Calu3 (cell line): ENCODE measurements at regions not wholly inside any gene's neighbourhood (a gene's known extent, or its start where the extent isn't known, plus 50 kb on each side); places are given as distances from the start of the nearest gene placed in this dataset.

ENCODE experiments used
- BruUV-seq: library from RNA; stranded (reverse); fragments of 400-500 nt; replicated peaks from 2 replicates; lab custom pipeline; 2021; lab: Mats Ljungman, UMichigan
- CTCF ChIA-PET: fragments of 300-600 bp; sonication (Branson Sonifier 250); formaldehyde crosslinking; loops from one replicate; lab custom pipeline; 2022; ENCODE audit warnings: antibody characterized with exemption; lab: Charles Lee
- DNase-seq: peaks from one replicate; pipeline ENCODE4 v3.0.0; 2022
- H3K27ac Mint-ChIP-seq: one replicate; pipeline ENCODE4 v1.8.0; 2022; ENCODE audit warnings: mixed read lengths; ENCODE audit not compliant: unreplicated experiment
- H3K27me3 Mint-ChIP-seq: one replicate; pipeline ENCODE4 v1.8.0; 2022; ENCODE audit warnings: mixed read lengths; ENCODE audit not compliant: unreplicated experiment
- H3K36me3 Mint-ChIP-seq: one replicate; pipeline ENCODE4 v1.8.0; 2022; ENCODE audit warnings: mild to moderate bottlenecking, moderate library complexity, mixed read lengths; ENCODE audit not compliant: insufficient read depth, unreplicated experiment
- H3K4me1 Mint-ChIP-seq: one replicate; pipeline ENCODE4 v1.8.0; 2022; ENCODE audit warnings: mild to moderate bottlenecking, low read depth, mixed read lengths; ENCODE audit not compliant: unreplicated experiment
- H3K4me3 Mint-ChIP-seq: one replicate; pipeline ENCODE4 v1.8.0; 2022; ENCODE audit warnings: mild to moderate bottlenecking, low read depth, moderate library complexity, mixed read lengths; ENCODE audit not compliant: unreplicated experiment
- H3K9me3 Mint-ChIP-seq: one replicate; pipeline ENCODE4 v1.8.0; 2022; ENCODE audit warnings: low read depth, mixed read lengths; ENCODE audit not compliant: unreplicated experiment
- CTCF ChIP-seq: fragments of 200-600 bp; IDR thresholded peaks from one replicate; pipeline ENCODE4 v1.8.0; 2022; ENCODE audit warnings: antibody characterized with exemption; ENCODE audit not compliant: unreplicated experiment
- intact Hi-C: fragments of 100-400 bp; cut with micrococcal nuclease; formaldehyde crosslinking; loops from one replicate; pipeline ENCODE4 v1.10.0; 2022; ENCODE audit not compliant: unreplicated experiment

GRCh38 chr5:96147866-96148265 lies 186.2 kb upstream of the ELL2 start:
- intact Hi-C loops: no loop called here
- CTCF ChIA-PET: interaction anchor here (0.7 kb wide), 1 partner anchor 29 kb away, joined by 3 read pairs; no protein-coding TSS in a partner anchor
- no TSS peak for BruUV-seq
- Mint-ChIP-seq H3K27ac (no peak overlapping the region), H3K4me1 (peaks cover 26% of the 10 kb centered on the region), H3K27me3 (no peaks in the 10 kb centered on the region), H3K36me3 (no peaks in the 10 kb centered on the region), H3K4me3 (no peak overlapping the region), H3K9me3 (no peaks in the 10 kb centered on the region)
- no peak for DNase-seq
- no peak for TF ChIP-seq CTCF

GRCh38 chr5:96146675-96147074 lies 185.0 kb upstream of the ELL2 start:
- CTCF ChIA-PET: interaction anchor here (1.0 kb wide), 1 partner anchor 11 kb away, joined by 3 read pairs; no protein-coding TSS in a partner anchor
- H3K27ac Mint-ChIP-seq: no peak overlapping the region
- no peaks in the 10 kb centered on the region for H3K9me3 Mint-ChIP-seq
- no peaks in the 10 kb centered on the region for H3K36me3 Mint-ChIP-seq
- H3K4me3 Mint-ChIP-seq: no peak overlapping the region
- H3K27me3 Mint-ChIP-seq: no peaks in the 10 kb centered on the region
- DNase-seq: no peak
- intact Hi-C loops: no loop called here
- no TSS peak for BruUV-seq
- peaks cover 19% of the 10 kb centered on the region for H3K4me1 Mint-ChIP-seq
- TF ChIP-seq CTCF: no peak

GRCh38 chr5:96144289-96144688 lies 182.6 kb upstream of the ELL2 start:
- BruUV-seq: no TSS peak
- peak; percentile 30 for DNase-seq
- Mint-ChIP-seq H3K27me3 (no peaks in the 10 kb centered on the region), H3K4me1 (peaks cover 17% of the 10 kb centered on the region), H3K27ac (no peak overlapping the region), H3K36me3 (no peaks in the 10 kb centered on the region), H3K9me3 (no peaks in the 10 kb centered on the region), H3K4me3 (no peak overlapping the region)
- TF ChIP-seq CTCF: no peak
- CTCF ChIA-PET: interaction anchor here (0.7 kb wide), 1 partner anchor 15 kb away, joined by 3 read pairs; no protein-coding TSS in a partner anchor
- intact Hi-C loops: no loop called here

- intact Hi-C loops: no loop called here
- Mint-ChIP-seq H3K27ac (no peak overlapping the region), H3K27me3 (no peaks in the 10 kb centered on the region), H3K4me1 (peaks cover 17% of the 10 kb centered on the region), H3K36me3 (no peaks in the 10 kb centered on the region), H3K9me3 (no peaks in the 10 kb centered on the region), H3K4me3 (no peak overlapping the region)
- no peak for TF ChIP-seq CTCF
- no peak for DNase-seq
- BruUV-seq: no TSS peak
- CTCF ChIA-PET: no interaction called here
Observed at GRCh38 chr5:96143450-96143849, 181.8 kb upstream of the ELL2 start.
